Mesenchymal stem cell (in vitro differentiated cells and primary cell): ENCODE measurements at regions not wholly inside any gene's neighbourhood (a gene's known extent, or its start where the extent isn't known, plus 50 kb on each side); places are given as distances from the start of the nearest gene placed in this dataset.
A peak's percentile ranks its signal among the peaks of the same experiment; 100 is the strongest.

ENCODE experiments used
- DNase-seq: peaks from one replicate; pipeline ENCODE4 v3.0.0-alpha.2; 2013
- H2AFZ ChIP-seq: one replicate; pipeline ENCODE4 v1.6.1; 2013; ENCODE audit warnings: low read depth, mild to moderate bottlenecking, control low read depth, inconsistent platforms, low read length, moderate library complexity
- H2AK5ac ChIP-seq: 2 replicates; pipeline ENCODE4 v1.6.1; 2013; ENCODE audit warnings: low read length, moderate library complexity, mild to moderate bottlenecking, inconsistent platforms; ENCODE audit not compliant: severe bottlenecking
- H2BK120ac ChIP-seq: one replicate; pipeline ENCODE4 v1.6.1; 2013; ENCODE audit warnings: low read depth, mild to moderate bottlenecking, inconsistent platforms, low read length, moderate library complexity
- H2BK12ac ChIP-seq, 2 experiments: one replicate each; pipeline ENCODE4 v1.6.1; 2013; ENCODE audit warnings: inconsistent platforms in 2 of 2, low read length in 2 of 2, mild to moderate bottlenecking in 2 of 2, moderate library complexity in 2 of 2, control low read depth in 1 of 2
- H2BK15ac ChIP-seq: one replicate; pipeline ENCODE4 v1.6.1; 2013; ENCODE audit warnings: mild to moderate bottlenecking, low read depth, inconsistent platforms; ENCODE audit not compliant: poor library complexity, severe bottlenecking
- H2BK5ac ChIP-seq: 2 replicates; pipeline ENCODE4 v1.6.1; 2013; ENCODE audit warnings: low read depth, mild to moderate bottlenecking, low read length, control low read depth, inconsistent platforms; ENCODE audit not compliant: poor library complexity, severe bottlenecking
- H3K14ac ChIP-seq, 2 experiments: one replicate each; pipeline ENCODE4 v1.6.1; 2013; ENCODE audit warnings: inconsistent platforms in 2 of 2, low read length in 2 of 2, control low read depth in 1 of 2, mild to moderate bottlenecking in 1 of 2, moderate library complexity in 1 of 2
- H3K18ac ChIP-seq, 2 experiments: one replicate each; pipeline ENCODE4 v1.6.1; 2013; ENCODE audit warnings: inconsistent platforms in 2 of 2, low read length in 2 of 2, control low read depth in 1 of 2, low read depth in 1 of 2, mild to moderate bottlenecking in 1 of 2
- H3K23ac ChIP-seq, 2 experiments: one replicate each; pipeline ENCODE4 v1.6.1; 2013; ENCODE audit warnings: inconsistent platforms in 2 of 2, low read length in 2 of 2, mild to moderate bottlenecking in 2 of 2, moderate library complexity in 2 of 2, control low read depth in 1 of 2
- H3K27ac ChIP-seq: 2 replicates; pipeline ENCODE4 v1.5.1; 2013; ENCODE audit warnings: mild to moderate bottlenecking, moderate library complexity, low read length, control low read depth, inconsistent platforms; ENCODE audit not compliant: poor library complexity, severe bottlenecking
- H3K27me3 ChIP-seq, 2 experiments: 2 replicates each; pipeline versions ENCODE4 v1.6.1 to v1.7.0; 2013; ENCODE audit warnings: low read length in 2 of 2, mild to moderate bottlenecking in 2 of 2, moderate library complexity in 2 of 2, control low read depth in 1 of 2, inconsistent platforms in 1 of 2; ENCODE audit not compliant: control insufficient read depth in 1 of 2, insufficient read depth in 1 of 2
- H3K36me3 ChIP-seq, 2 experiments: 2 replicates each; pipeline versions ENCODE4 v1.6.1 to v1.7.0; 2013; ENCODE audit warnings: low read length in 2 of 2, control low read depth in 1 of 2, inconsistent platforms in 1 of 2, low read depth in 1 of 2, mild to moderate bottlenecking in 1 of 2; ENCODE audit not compliant: insufficient read depth in 2 of 2, control insufficient read depth in 1 of 2
- H3K4ac ChIP-seq, 2 experiments: one replicate each; pipeline ENCODE4 v1.6.1; 2013; ENCODE audit warnings: inconsistent platforms in 2 of 2, low read length in 2 of 2, mild to moderate bottlenecking in 2 of 2, moderate library complexity in 2 of 2, control low read depth in 1 of 2, low read depth in 1 of 2
- H3K4me1 ChIP-seq: 2 replicates; pipeline ENCODE4 v1.6.1; 2013; ENCODE audit warnings: low read depth, low read length, control low read depth; ENCODE audit not compliant: control insufficient read depth, insufficient read depth
- H3K4me2 ChIP-seq: 2 replicates; pipeline ENCODE4 v1.6.1; 2013; ENCODE audit warnings: low read length, mild to moderate bottlenecking, inconsistent platforms; ENCODE audit not compliant: poor library complexity, severe bottlenecking
- H3K4me3 ChIP-seq, 2 experiments: 2 replicates each; pipeline versions ENCODE4 v1.5.1 to v1.7.0; 2013; ENCODE audit warnings: low read length in 2 of 2, mild to moderate bottlenecking in 2 of 2, control low read depth in 1 of 2, low read depth in 1 of 2; ENCODE audit not compliant: insufficient read depth in 1 of 2
- H3K79me1 ChIP-seq: replicated peaks from 2 replicates; pipeline ENCODE4 v1.6.1; 2013; ENCODE audit warnings: mild to moderate bottlenecking, control low read depth, low read length, inconsistent platforms; ENCODE audit not compliant: poor library complexity, severe bottlenecking
- H3K9ac ChIP-seq: 2 replicates; pipeline ENCODE4 v1.7.0; 2013; ENCODE audit warnings: mild to moderate bottlenecking, low read length, moderate library complexity
- H3K9me3 ChIP-seq: 2 replicates; pipeline ENCODE4 v1.7.0; 2013; ENCODE audit warnings: mild to moderate bottlenecking, low read length; ENCODE audit not compliant: control insufficient read depth
- H4K8ac ChIP-seq: one replicate; pipeline ENCODE4 v1.6.1; 2013; ENCODE audit warnings: inconsistent platforms, mild to moderate bottlenecking, low read length, moderate library complexity
- H4K91ac ChIP-seq: one replicate; pipeline ENCODE4 v1.6.1; 2013; ENCODE audit warnings: mild to moderate bottlenecking, low read length, inconsistent platforms
- WGBS: methylation state at CpG from one replicate; pipeline ENCODE4 v1.1.7; 2013; ENCODE audit warnings: mixed read lengths; 5-methylcytosine and 5-hydroxymethylcytosine counted together

DNA sequence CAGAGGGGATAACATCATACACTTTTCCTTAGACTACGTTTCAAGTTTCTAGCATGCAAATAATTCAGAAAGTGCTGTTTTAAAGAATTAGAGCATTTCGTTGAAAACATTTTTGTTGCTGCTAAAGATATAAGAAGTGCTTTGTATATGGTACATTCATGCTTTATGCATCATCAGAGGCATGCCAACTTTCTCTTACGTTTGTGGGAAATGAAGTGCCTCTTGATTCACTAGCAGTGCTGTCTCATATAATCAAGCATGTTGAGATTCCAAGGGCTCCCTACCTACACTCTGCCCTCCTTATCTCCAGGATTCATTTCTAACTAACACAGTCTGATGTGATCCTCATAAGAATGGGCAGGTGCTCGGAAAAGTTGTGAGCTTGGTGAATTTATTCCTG is 748.6 kb upstream of the DDX18 start:
- H3K18ac ChIP-seq = no peak overlapping the region
- H3K14ac ChIP-seq = no peak overlapping the region
- no peaks in the 10 kb centered on the region for H3K36me3 ChIP-seq
- H3K4ac ChIP-seq = no peak overlapping the region
- no peak overlapping the region for H2BK5ac ChIP-seq
- H2BK120ac ChIP-seq = no peak overlapping the region
- H3K79me1 ChIP-seq = no peaks in the 10 kb centered on the region
- no peak overlapping the region for H4K91ac ChIP-seq
- H2BK15ac ChIP-seq = no peak overlapping the region
- peak; percentile 24 for DNase-seq
- H3K23ac ChIP-seq = no peak overlapping the region
- WGBS = 81% methylated on average over 3 of the region's 4 CpGs
- H3K4me2 ChIP-seq = no peak overlapping the region
- no peaks in the 10 kb centered on the region for H3K4me1 ChIP-seq
- no peak overlapping the region for H4K8ac ChIP-seq
- no peak overlapping the region for H2BK12ac ChIP-seq
- no peaks in the 10 kb centered on the region for H3K27me3 ChIP-seq
- no peak overlapping the region for H3K27ac ChIP-seq
- no peak overlapping the region for H3K4me3 ChIP-seq
- H3K9ac ChIP-seq = no peak overlapping the region
- peaks cover 11% of the 10 kb centered on the region for H3K9me3 ChIP-seq
- no peak overlapping the region for H2AFZ ChIP-seq
- H2AK5ac ChIP-seq = no peak overlapping the region

DNA sequence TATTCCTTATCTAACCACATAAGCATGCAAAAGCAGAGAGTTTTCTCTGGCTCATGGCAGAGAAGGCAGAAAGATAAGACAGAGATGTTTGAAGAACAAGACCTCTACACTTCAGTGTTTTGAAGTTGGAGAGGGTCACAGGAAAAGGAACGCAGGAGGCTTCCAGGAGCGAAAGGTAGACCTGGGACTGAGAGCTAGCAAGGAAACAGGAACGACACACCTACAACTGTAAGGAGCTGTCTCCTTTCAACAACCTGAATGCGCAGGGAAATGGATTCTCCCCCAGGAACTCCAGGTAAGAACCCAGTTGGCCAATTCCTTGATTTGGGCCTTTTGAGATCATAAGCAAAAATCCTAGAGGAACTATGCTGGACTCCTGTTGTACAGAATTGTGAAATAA is 746.6 kb upstream of the DDX18 start:
- no peak overlapping the region for H3K23ac ChIP-seq
- H3K9ac ChIP-seq = no peak overlapping the region
- H2BK5ac ChIP-seq = no peak overlapping the region
- no peak overlapping the region for H3K14ac ChIP-seq
- H3K4me3 ChIP-seq = no peak overlapping the region
- H2AK5ac ChIP-seq = no peak overlapping the region
- no peak for DNase-seq
- H4K8ac ChIP-seq = no peak overlapping the region
- H3K18ac ChIP-seq = no peak overlapping the region
- no peak overlapping the region for H3K4me2 ChIP-seq
- no peaks in the 10 kb centered on the region for H3K4me1 ChIP-seq
- no peak overlapping the region for H2BK12ac ChIP-seq
- 96% methylated on average over 4 of the region's 4 CpGs for WGBS
- H2BK15ac ChIP-seq = no peak overlapping the region
- H2AFZ ChIP-seq = no peak overlapping the region
- no peaks in the 10 kb centered on the region for H3K36me3 ChIP-seq
- H3K79me1 ChIP-seq = no peaks in the 10 kb centered on the region
- no peak overlapping the region for H3K27ac ChIP-seq
- no peak overlapping the region for H4K91ac ChIP-seq
- H3K27me3 ChIP-seq = no peaks in the 10 kb centered on the region
- no peak overlapping the region for H2BK120ac ChIP-seq
- no peak overlapping the region for H3K4ac ChIP-seq
- H3K9me3 ChIP-seq = peaks cover 9% of the 10 kb centered on the region

DNA sequence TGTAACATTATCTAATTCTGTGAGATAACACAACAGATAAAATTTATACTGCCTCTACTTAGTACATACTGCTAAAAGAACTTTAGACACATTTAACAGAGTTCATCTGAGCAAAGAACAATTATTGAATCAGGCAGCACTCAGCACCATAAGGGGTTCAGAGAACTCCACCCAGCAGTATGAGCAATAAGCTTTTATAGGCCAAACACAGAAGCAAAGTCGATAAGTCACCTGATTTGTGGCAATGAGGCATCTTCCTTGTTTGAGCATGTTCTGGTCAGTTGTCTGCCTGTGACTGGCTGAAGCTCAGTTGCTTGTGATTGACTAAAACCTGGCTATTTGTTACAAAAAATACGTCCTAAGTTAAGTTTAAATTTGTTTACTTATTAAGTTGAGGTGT is 746.1 kb upstream of the DDX18 start:
- Histone ChIP-seq H3K79me1 (no peaks in the 10 kb centered on the region), H2BK15ac (no peak overlapping the region), H2AK5ac (no peak overlapping the region), H2BK12ac (no peak overlapping the region), H2AFZ (no peak overlapping the region), H3K27ac (no peak overlapping the region), H2BK120ac (no peak overlapping the region), H3K14ac (no peak overlapping the region), H3K27me3 (no peaks in the 10 kb centered on the region), H3K36me3 (no peaks in the 10 kb centered on the region), H4K8ac (no peak overlapping the region), H3K23ac (no peak overlapping the region), H3K4ac (no peak overlapping the region), H3K18ac (no peak overlapping the region), H2BK5ac (no peak overlapping the region), H3K4me3 (no peak overlapping the region), H3K9ac (no peak overlapping the region), H4K91ac (no peak overlapping the region), H3K9me3 (peaks cover 10% of the 10 kb centered on the region), H3K4me2 (no peak overlapping the region), H3K4me1 (no peaks in the 10 kb centered on the region)
- DNase-seq = no peak
- WGBS = 67% methylated on average over 2 of the region's 2 CpGs

DNA sequence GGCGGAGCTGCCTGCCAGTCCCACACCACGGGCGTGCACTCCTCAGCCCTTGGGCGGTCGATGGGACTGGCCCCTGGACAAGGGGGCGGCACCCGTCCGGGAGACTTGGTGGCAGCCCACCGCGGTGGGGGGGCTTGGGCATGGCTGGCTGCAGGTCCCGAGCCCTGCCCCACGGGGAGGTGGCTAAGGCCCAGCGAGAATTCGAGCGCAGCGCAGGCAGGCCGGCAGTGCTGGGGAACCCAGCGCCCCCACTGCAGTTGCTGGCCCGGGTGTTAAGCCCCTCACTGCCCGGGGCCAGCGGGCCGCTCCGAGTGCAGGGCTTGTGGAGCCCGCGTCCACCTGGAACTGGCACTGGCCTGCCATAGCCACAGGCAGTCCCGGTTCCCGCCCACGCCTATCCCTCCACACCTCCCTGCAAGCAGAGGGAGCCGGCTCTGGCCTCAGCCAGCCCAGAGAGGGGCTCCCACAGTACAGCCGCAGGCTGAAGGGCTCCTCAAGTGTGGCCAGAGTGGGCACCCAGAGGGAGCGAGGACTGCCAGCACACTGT is 742.9 kb upstream of the DDX18 start:
- no peak overlapping the region for H3K27ac ChIP-seq
- 96% methylated on average over 27 of the region's 31 CpGs for WGBS
- no peak overlapping the region for H3K18ac ChIP-seq
- H3K4me3 ChIP-seq = peak overlapping the region in 1 of 2 experiments; percentile 14
- no peak overlapping the region for H2AFZ ChIP-seq
- H3K27me3 ChIP-seq = no peaks in the 10 kb centered on the region
- H3K36me3 ChIP-seq = no peaks in the 10 kb centered on the region
- peaks cover 10% of the 10 kb centered on the region for H3K9me3 ChIP-seq
- H3K14ac ChIP-seq = no peak overlapping the region
- H3K4me1 ChIP-seq = no peaks in the 10 kb centered on the region
- H2BK120ac ChIP-seq = no peak overlapping the region
- no peak overlapping the region for H4K91ac ChIP-seq
- no peak overlapping the region for H3K4me2 ChIP-seq
- H3K79me1 ChIP-seq = no peaks in the 10 kb centered on the region
- H4K8ac ChIP-seq = no peak overlapping the region
- H3K4ac ChIP-seq = no peak overlapping the region
- H3K23ac ChIP-seq = no peak overlapping the region
- H2AK5ac ChIP-seq = no peak overlapping the region
- H2BK5ac ChIP-seq = no peak overlapping the region
- no peak overlapping the region for H3K9ac ChIP-seq
- no peak overlapping the region for H2BK15ac ChIP-seq
- no peak overlapping the region for H2BK12ac ChIP-seq
- DNase-seq = no peak
